ENCODE measurements at regions not wholly inside any gene's neighbourhood (a gene's known extent, or its start where the extent isn't known, plus 50 kb on each side); places are given as distances from the start of the nearest gene placed in this dataset.

DNA sequence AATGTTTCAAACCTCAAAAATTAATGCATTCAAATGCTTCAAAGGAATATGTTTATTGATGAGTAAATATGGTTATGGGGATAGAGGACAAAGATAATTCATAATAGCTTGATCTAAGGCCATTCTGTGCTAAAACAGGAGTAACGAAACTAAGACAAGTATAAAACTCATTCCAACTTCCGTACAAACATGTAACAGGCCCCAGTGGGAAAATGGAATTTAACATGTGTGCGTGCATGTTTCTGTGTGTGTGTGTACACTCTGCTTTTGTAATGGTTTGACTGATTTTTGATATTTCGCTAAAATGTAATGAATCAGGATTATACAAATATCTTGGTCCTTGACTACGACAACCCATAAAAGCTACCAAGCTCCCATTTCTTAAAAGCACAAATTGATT lies 91.0 kb downstream of the KLF12 start:
- TF ChIP-seq EZH2phosphoT487 (IDR thresholded peaks at IDR 0.05; ENCODE audit: borderline replicate concordance, low read length): no peak
- TF ChIP-seq, protein P1, sequence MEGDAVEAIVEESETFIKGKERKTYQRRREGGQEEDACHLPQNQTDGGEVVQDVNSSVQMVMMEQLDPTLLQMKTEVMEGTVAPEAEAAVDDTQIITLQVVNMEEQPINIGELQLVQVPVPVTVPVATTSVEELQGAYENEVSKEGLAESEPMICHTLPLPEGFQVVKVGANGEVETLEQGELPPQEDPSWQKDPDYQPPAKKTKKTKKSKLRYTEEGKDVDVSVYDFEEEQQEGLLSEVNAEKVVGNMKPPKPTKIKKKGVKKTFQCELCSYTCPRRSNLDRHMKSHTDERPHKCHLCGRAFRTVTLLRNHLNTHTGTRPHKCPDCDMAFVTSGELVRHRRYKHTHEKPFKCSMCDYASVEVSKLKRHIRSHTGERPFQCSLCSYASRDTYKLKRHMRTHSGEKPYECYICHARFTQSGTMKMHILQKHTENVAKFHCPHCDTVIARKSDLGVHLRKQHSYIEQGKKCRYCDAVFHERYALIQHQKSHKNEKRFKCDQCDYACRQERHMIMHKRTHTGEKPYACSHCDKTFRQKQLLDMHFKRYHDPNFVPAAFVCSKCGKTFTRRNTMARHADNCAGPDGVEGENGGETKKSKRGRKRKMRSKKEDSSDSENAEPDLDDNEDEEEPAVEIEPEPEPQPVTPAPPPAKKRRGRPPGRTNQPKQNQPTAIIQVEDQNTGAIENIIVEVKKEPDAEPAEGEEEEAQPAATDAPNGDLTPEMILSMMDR (conservative IDR thresholded peaks at IDR 0.05; ENCODE audit: low read depth, low read length): no peak
- no peak for TF ChIP-seq EZH2 (IDR thresholded peaks at IDR 0.05; ENCODE audit: low read length, unreplicated experiment)

All from PC-3 (cell line).